ENCODE measurements at regions not wholly inside any gene's neighbourhood (a gene's known extent, or its start where the extent isn't known, plus 50 kb on each side); places are given as distances from the start of the nearest gene placed in this dataset.

- Histone ChIP-seq H3K9me2 (replicated peaks; ENCODE audit: insufficient read depth, low read length) (no peaks in the 10 kb centered on the region), H3K4me2 (ENCODE audit: low read depth, low read length, poor library complexity, severe bottlenecking) (no peak overlapping the region), H3K9me3 (ENCODE audit: insufficient read depth, low read length) (no peaks in the 10 kb centered on the region), H3K9ac (ENCODE audit: low read length) (no peak overlapping the region), H3K27ac (ENCODE audit: low read depth, low read length) (no peak overlapping the region), H3F3A (ENCODE audit: insufficient read depth) (no peaks in the 10 kb centered on the region), H4K20me1 (ENCODE audit: low read depth, low read length) (no peaks in the 10 kb centered on the region), H3K36me3 (ENCODE audit: low read length) (no peaks in the 10 kb centered on the region), H3K27me3 (ENCODE audit: low read length) (no peaks in the 10 kb centered on the region), H2AFZ (ENCODE audit: low read depth, low read length, severe bottlenecking) (no peak overlapping the region), H3K79me2 (ENCODE audit: insufficient read depth, low read length) (no peaks in the 10 kb centered on the region), H3K4me3 (ENCODE audit: insufficient read depth, low read length, poor library complexity, severe bottlenecking) (no peak overlapping the region)
- TF ChIP-seq CTCF (IDR thresholded peaks at IDR 0.05; ENCODE audit: insufficient read depth, low read length, poor library complexity, severe bottlenecking) (no peak), EZH2phosphoT487 (conservative IDR thresholded peaks at IDR 0.05; ENCODE audit: low read length) (no peak)
Measured at GRCh38 chr16:8486985-8487384, 103.3 kb downstream of the TMEM114 start.

GRCh38 chr16:8483396-8483795, 106.9 kb downstream of the TMEM114 start:
- Histone ChIP-seq H3K9me2 (replicated peaks; ENCODE audit: insufficient read depth, low read length) (no peaks in the 10 kb centered on the region), H3K9me3 (ENCODE audit: insufficient read depth, low read length) (no peaks in the 10 kb centered on the region), H3K36me3 (ENCODE audit: low read length) (no peaks in the 10 kb centered on the region), H3K4me3 (ENCODE audit: insufficient read depth, low read length, poor library complexity, severe bottlenecking) (no peak overlapping the region), H3K27me3 (ENCODE audit: low read length) (no peaks in the 10 kb centered on the region), H3K9ac (ENCODE audit: low read length) (no peak overlapping the region), H3K79me2 (ENCODE audit: insufficient read depth, low read length) (no peaks in the 10 kb centered on the region), H4K20me1 (ENCODE audit: low read depth, low read length) (no peaks in the 10 kb centered on the region), H3K4me2 (ENCODE audit: low read depth, low read length, poor library complexity, severe bottlenecking) (no peak overlapping the region), H3K27ac (ENCODE audit: low read depth, low read length) (no peak overlapping the region), H3F3A (ENCODE audit: insufficient read depth) (no peaks in the 10 kb centered on the region), H2AFZ (ENCODE audit: low read depth, low read length, severe bottlenecking) (no peak overlapping the region)
- TF ChIP-seq EZH2phosphoT487 (conservative IDR thresholded peaks at IDR 0.05; ENCODE audit: low read length) (no peak), CTCF (IDR thresholded peaks at IDR 0.05; ENCODE audit: insufficient read depth, low read length, poor library complexity, severe bottlenecking) (no peak)

- Histone ChIP-seq H4K20me1 (ENCODE audit: low read depth, low read length) (no peaks in the 10 kb centered on the region), H3K9me3 (ENCODE audit: insufficient read depth, low read length) (no peaks in the 10 kb centered on the region), H3K36me3 (ENCODE audit: low read length) (no peaks in the 10 kb centered on the region), H3F3A (ENCODE audit: insufficient read depth) (no peaks in the 10 kb centered on the region), H3K9ac (ENCODE audit: low read length) (no peak overlapping the region), H3K27me3 (ENCODE audit: low read length) (no peaks in the 10 kb centered on the region), H3K27ac (ENCODE audit: low read depth, low read length) (no peak overlapping the region), H2AFZ (ENCODE audit: low read depth, low read length, severe bottlenecking) (no peak overlapping the region), H3K4me3 (ENCODE audit: insufficient read depth, low read length, poor library complexity, severe bottlenecking) (no peak overlapping the region), H3K9me2 (replicated peaks; ENCODE audit: insufficient read depth, low read length) (no peaks in the 10 kb centered on the region), H3K79me2 (ENCODE audit: insufficient read depth, low read length) (no peaks in the 10 kb centered on the region), H3K4me2 (ENCODE audit: low read depth, low read length, poor library complexity, severe bottlenecking) (no peak overlapping the region)
- TF ChIP-seq EZH2phosphoT487 (conservative IDR thresholded peaks at IDR 0.05; ENCODE audit: low read length): no peak
- no peak for TF ChIP-seq CTCF (IDR thresholded peaks at IDR 0.05; ENCODE audit: insufficient read depth, low read length, poor library complexity, severe bottlenecking)
Measured at GRCh38 chr16:8481810-8482209, 108.5 kb downstream of the TMEM114 start.
